Loucy (cell line): ENCODE measurements at regions not wholly inside any gene's neighbourhood (a gene's known extent, or its start where the extent isn't known, plus 50 kb on each side); places are given as distances from the start of the nearest gene placed in this dataset.

Experiments
- EZH2phosphoT487 ChIP-seq: fragments of 200-600 bp; IDR thresholded peaks from 2 replicates; pipeline ENCODE4 v1.6.1; 2018; ENCODE audit warnings: antibody characterized with exemption, mild to moderate bottlenecking, moderate library complexity, borderline replicate concordance
- TF ChIP-seq, protein P1 (sequence below): fragments of 200-600 bp; sonication (generic); conservative IDR thresholded peaks from 2 replicates; pipeline ENCODE4 v1.5.1; 2014; ENCODE audit warnings: mild to moderate bottlenecking, antibody characterized with exemption, low read length

DNA sequence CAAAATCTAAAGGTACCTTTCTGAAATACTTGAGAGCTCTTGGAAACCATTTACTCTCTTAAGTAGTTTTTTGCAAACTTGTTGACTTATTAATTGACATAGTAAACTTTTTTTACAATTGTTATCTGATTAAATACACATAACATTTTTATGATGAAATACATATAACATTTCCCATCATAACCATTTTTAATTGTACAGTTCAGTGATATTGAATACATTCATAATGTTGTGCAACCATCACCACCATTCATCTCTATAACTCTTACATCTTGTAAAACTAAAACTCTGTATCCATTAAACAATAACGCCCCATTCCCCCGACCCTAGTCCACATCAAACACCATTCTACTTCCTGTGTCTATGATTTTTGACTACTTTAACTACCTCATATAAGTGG is 95.7 kb upstream of the ZNF648 start:
- TF ChIP-seq, protein P1, sequence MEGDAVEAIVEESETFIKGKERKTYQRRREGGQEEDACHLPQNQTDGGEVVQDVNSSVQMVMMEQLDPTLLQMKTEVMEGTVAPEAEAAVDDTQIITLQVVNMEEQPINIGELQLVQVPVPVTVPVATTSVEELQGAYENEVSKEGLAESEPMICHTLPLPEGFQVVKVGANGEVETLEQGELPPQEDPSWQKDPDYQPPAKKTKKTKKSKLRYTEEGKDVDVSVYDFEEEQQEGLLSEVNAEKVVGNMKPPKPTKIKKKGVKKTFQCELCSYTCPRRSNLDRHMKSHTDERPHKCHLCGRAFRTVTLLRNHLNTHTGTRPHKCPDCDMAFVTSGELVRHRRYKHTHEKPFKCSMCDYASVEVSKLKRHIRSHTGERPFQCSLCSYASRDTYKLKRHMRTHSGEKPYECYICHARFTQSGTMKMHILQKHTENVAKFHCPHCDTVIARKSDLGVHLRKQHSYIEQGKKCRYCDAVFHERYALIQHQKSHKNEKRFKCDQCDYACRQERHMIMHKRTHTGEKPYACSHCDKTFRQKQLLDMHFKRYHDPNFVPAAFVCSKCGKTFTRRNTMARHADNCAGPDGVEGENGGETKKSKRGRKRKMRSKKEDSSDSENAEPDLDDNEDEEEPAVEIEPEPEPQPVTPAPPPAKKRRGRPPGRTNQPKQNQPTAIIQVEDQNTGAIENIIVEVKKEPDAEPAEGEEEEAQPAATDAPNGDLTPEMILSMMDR = no peak
- no peak for TF ChIP-seq EZH2phosphoT487
